HL-60 (cell line): ENCODE measurements at regions not wholly inside any gene's neighbourhood (a gene's known extent, or its start where the extent isn't known, plus 50 kb on each side); places are given as distances from the start of the nearest gene placed in this dataset.

ENCODE experiments used
- POLR2AphosphoS5 ChIP-seq: IDR thresholded peaks from 2 replicates; pipeline ENCODE4 v1.6.1; 2012; ENCODE audit warnings: low read depth
- TF ChIP-seq, protein P1 (sequence below): IDR thresholded peaks from one replicate; pipeline ENCODE4 v1.5.1; 2011; ENCODE audit warnings: low read length, control low read depth, inconsistent platforms; ENCODE audit not compliant: insufficient read depth
- TF ChIP-seq, protein P2 (sequence below): IDR thresholded peaks from 2 replicates; pipeline ENCODE4 v1.6.1; 2012; ENCODE audit warnings: low read depth; ENCODE audit not compliant: insufficient replicate concordance

DNA sequence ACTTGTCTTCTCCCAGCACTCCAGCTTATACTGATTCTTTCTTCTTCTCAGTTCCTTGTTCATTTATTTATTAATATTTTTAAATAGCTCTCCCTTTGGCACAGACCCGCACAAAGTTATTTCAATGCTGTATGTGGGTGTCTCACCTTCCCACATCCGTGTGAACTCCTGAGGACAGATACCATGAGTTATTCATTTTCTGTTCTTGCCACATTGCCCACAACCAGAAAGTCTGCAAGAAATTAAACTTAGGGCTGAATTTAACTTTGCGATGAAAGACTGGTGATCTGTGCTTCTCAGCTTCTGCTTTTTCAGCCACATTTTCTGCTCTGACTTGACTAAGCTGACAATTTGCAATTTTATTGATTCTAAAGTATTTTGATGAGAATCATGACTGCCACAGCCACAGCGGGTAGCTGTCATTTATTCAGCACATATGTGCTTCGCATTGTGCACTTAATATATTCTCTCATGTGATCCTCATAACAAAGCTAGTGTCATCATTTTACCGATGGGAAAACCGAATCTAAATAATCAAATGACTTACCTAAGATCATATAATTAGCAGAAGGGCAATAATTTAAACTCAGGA is 569.8 kb downstream of the EDEM1 start:
- TF ChIP-seq, protein P1, sequence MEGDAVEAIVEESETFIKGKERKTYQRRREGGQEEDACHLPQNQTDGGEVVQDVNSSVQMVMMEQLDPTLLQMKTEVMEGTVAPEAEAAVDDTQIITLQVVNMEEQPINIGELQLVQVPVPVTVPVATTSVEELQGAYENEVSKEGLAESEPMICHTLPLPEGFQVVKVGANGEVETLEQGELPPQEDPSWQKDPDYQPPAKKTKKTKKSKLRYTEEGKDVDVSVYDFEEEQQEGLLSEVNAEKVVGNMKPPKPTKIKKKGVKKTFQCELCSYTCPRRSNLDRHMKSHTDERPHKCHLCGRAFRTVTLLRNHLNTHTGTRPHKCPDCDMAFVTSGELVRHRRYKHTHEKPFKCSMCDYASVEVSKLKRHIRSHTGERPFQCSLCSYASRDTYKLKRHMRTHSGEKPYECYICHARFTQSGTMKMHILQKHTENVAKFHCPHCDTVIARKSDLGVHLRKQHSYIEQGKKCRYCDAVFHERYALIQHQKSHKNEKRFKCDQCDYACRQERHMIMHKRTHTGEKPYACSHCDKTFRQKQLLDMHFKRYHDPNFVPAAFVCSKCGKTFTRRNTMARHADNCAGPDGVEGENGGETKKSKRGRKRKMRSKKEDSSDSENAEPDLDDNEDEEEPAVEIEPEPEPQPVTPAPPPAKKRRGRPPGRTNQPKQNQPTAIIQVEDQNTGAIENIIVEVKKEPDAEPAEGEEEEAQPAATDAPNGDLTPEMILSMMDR = no peak
- TF ChIP-seq, protein P2, sequence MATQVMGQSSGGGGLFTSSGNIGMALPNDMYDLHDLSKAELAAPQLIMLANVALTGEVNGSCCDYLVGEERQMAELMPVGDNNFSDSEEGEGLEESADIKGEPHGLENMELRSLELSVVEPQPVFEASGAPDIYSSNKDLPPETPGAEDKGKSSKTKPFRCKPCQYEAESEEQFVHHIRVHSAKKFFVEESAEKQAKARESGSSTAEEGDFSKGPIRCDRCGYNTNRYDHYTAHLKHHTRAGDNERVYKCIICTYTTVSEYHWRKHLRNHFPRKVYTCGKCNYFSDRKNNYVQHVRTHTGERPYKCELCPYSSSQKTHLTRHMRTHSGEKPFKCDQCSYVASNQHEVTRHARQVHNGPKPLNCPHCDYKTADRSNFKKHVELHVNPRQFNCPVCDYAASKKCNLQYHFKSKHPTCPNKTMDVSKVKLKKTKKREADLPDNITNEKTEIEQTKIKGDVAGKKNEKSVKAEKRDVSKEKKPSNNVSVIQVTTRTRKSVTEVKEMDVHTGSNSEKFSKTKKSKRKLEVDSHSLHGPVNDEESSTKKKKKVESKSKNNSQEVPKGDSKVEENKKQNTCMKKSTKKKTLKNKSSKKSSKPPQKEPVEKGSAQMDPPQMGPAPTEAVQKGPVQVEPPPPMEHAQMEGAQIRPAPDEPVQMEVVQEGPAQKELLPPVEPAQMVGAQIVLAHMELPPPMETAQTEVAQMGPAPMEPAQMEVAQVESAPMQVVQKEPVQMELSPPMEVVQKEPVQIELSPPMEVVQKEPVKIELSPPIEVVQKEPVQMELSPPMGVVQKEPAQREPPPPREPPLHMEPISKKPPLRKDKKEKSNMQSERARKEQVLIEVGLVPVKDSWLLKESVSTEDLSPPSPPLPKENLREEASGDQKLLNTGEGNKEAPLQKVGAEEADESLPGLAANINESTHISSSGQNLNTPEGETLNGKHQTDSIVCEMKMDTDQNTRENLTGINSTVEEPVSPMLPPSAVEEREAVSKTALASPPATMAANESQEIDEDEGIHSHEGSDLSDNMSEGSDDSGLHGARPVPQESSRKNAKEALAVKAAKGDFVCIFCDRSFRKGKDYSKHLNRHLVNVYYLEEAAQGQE = no peak
- TF ChIP-seq POLR2AphosphoS5 = no peak
